Large intestine (tissue), 3 donors: ENCODE measurements at regions not wholly inside any gene's neighbourhood (a gene's known extent, or its start where the extent isn't known, plus 50 kb on each side); places are given as distances from the start of the nearest gene placed in this dataset.

ENCODE experiments used
- DNase-seq, 2 donors: peaks; one replicate each; pipeline versions ENCODE4 v3.0.0 to v3.0.0-alpha.2; 2013
- H3K27ac ChIP-seq: one replicate; pipeline ENCODE4 v1.5.1; 2013; ENCODE audit warnings: low read length
- H3K27me3 ChIP-seq: 2 replicates; pipeline ENCODE4 v1.6.1; 2013; ENCODE audit warnings: low read length; ENCODE audit not compliant: control insufficient read depth, insufficient read depth
- H3K36me3 ChIP-seq: 2 replicates; pipeline ENCODE4 v1.6.1; 2013; ENCODE audit warnings: low read length; ENCODE audit not compliant: control insufficient read depth, insufficient read depth
- H3K4me1 ChIP-seq: one replicate; pipeline ENCODE4 v1.6.1; 2013; ENCODE audit warnings: low read length; ENCODE audit not compliant: control insufficient read depth, insufficient read depth
- H3K4me3 ChIP-seq: one replicate; pipeline ENCODE4 v1.5.1; 2013; ENCODE audit warnings: low read length
- H3K9me3 ChIP-seq: one replicate; pipeline ENCODE4 v1.6.1; 2013; ENCODE audit warnings: mild to moderate bottlenecking, low read depth, low read length, moderate library complexity; ENCODE audit not compliant: control insufficient read depth
- WGBS: methylation state at CpG from one replicate; pipeline ENCODE4 v1.1.5; 2013; ENCODE audit warnings: low lambda C conversion rate; ENCODE audit not compliant: insufficient coverage; 5-methylcytosine and 5-hydroxymethylcytosine counted together

GRCh38 chr12:72839696-72840095, 567.5 kb downstream of the TRHDE start:
- no peaks in the 10 kb centered on the region for H3K36me3 ChIP-seq
- H3K4me1 ChIP-seq = no peaks in the 10 kb centered on the region
- H3K27ac ChIP-seq = no peak overlapping the region
- no peak overlapping the region for H3K4me3 ChIP-seq
- DNase-seq = no peak
- WGBS = no CpG with 5 or more reads among the region's 1 CpG
- no peaks in the 10 kb centered on the region for H3K27me3 ChIP-seq
- H3K9me3 ChIP-seq = no peaks in the 10 kb centered on the region

GRCh38 chr12:72863671-72864070, 591.5 kb downstream of the TRHDE start:
- H3K27ac ChIP-seq = no peak overlapping the region
- DNase-seq = no peak
- no peaks in the 10 kb centered on the region for H3K36me3 ChIP-seq
- 67% methylated on average over 1 of the region's 2 CpGs for WGBS
- no peak overlapping the region for H3K4me3 ChIP-seq
- H3K4me1 ChIP-seq = no peaks in the 10 kb centered on the region
- H3K27me3 ChIP-seq = no peaks in the 10 kb centered on the region
- no peaks in the 10 kb centered on the region for H3K9me3 ChIP-seq

GRCh38 chr12:72865921-72866320, 593.8 kb downstream of the TRHDE start:
- no peaks in the 10 kb centered on the region for H3K27me3 ChIP-seq
- DNase-seq = no peak
- no peaks in the 10 kb centered on the region for H3K36me3 ChIP-seq
- no CpG with 5 or more reads among the region's 2 CpGs for WGBS
- no peaks in the 10 kb centered on the region for H3K4me1 ChIP-seq
- H3K27ac ChIP-seq = no peak overlapping the region
- H3K4me3 ChIP-seq = no peak overlapping the region
- no peaks in the 10 kb centered on the region for H3K9me3 ChIP-seq

GRCh38 chr12:72869024-72869423, 596.9 kb downstream of the TRHDE start:
- WGBS = no CpG with 5 or more reads among the region's 6 CpGs
- DNase-seq = no peak

GRCh38 chr12:72872238-72872887, 600.2 kb downstream of the TRHDE start:
- Histone ChIP-seq H3K27ac (no peak overlapping the region), H3K4me3 (no peak overlapping the region), H3K27me3 (no peaks in the 10 kb centered on the region), H3K9me3 (no peaks in the 10 kb centered on the region), H3K36me3 (no peaks in the 10 kb centered on the region), H3K4me1 (no peaks in the 10 kb centered on the region)
- no CpG with 5 or more reads among the region's 5 CpGs for WGBS
- DNase-seq = no peak

More at GRCh38 chr12:72869024-72869423, 596.9 kb downstream of the TRHDE start:
- Histone ChIP-seq H3K9me3 (no peaks in the 10 kb centered on the region), H3K27me3 (no peaks in the 10 kb centered on the region), H3K4me1 (no peaks in the 10 kb centered on the region), H3K27ac (no peak overlapping the region), H3K4me3 (no peak overlapping the region), H3K36me3 (no peaks in the 10 kb centered on the region)

- no peaks in the 10 kb centered on the region for H3K27me3 ChIP-seq
- H3K27ac ChIP-seq = no peak overlapping the region
- H3K4me3 ChIP-seq = no peak overlapping the region
- WGBS = 75% methylated on average over 3 of the region's 7 CpGs
- H3K4me1 ChIP-seq = no peaks in the 10 kb centered on the region
- no peaks in the 10 kb centered on the region for H3K9me3 ChIP-seq
- DNase-seq = no peak
- no peaks in the 10 kb centered on the region for H3K36me3 ChIP-seq
Observed at GRCh38 chr12:72872996-72873395, 600.8 kb downstream of the TRHDE start.

- DNase-seq = no peak
- Histone ChIP-seq H3K9me3 (no peaks in the 10 kb centered on the region), H3K27me3 (no peaks in the 10 kb centered on the region), H3K36me3 (no peaks in the 10 kb centered on the region), H3K4me1 (no peaks in the 10 kb centered on the region), H3K27ac (no peak overlapping the region), H3K4me3 (no peak overlapping the region)
Observed at GRCh38 chr12:72876092-72876491, 603.9 kb downstream of the TRHDE start.

GRCh38 chr12:72888693-72889092, 616.5 kb downstream of the TRHDE start:
- no peaks in the 10 kb centered on the region for H3K4me1 ChIP-seq
- no peaks in the 10 kb centered on the region for H3K9me3 ChIP-seq
- no peaks in the 10 kb centered on the region for H3K36me3 ChIP-seq
- DNase-seq = no peak
- WGBS = no CpG with 5 or more reads among the region's 1 CpG
- no peaks in the 10 kb centered on the region for H3K27me3 ChIP-seq
- no peak overlapping the region for H3K27ac ChIP-seq
- H3K4me3 ChIP-seq = no peak overlapping the region

- no peak overlapping the region for H3K4me3 ChIP-seq
- H3K27me3 ChIP-seq = no peaks in the 10 kb centered on the region
- DNase-seq = no peak
- no peaks in the 10 kb centered on the region for H3K36me3 ChIP-seq
- no peaks in the 10 kb centered on the region for H3K9me3 ChIP-seq
- H3K27ac ChIP-seq = no peak overlapping the region
- WGBS = no CpG with 5 or more reads among the region's 1 CpG
- H3K4me1 ChIP-seq = no peaks in the 10 kb centered on the region
Observed at GRCh38 chr12:72889791-72890190, 617.6 kb downstream of the TRHDE start.

- DNase-seq = no peak
- WGBS = no CpG with 5 or more reads among the region's 1 CpG
Observed at GRCh38 chr12:72901685-72902084, 629.5 kb downstream of the TRHDE start.

GRCh38 chr12:72925716-72926115, 653.5 kb downstream of the TRHDE start:
- WGBS = no CpG with 5 or more reads among the region's 2 CpGs
- DNase-seq = no peak
- Histone ChIP-seq H3K27me3 (no peaks in the 10 kb centered on the region), H3K4me1 (no peaks in the 10 kb centered on the region), H3K4me3 (no peak overlapping the region), H3K9me3 (no peaks in the 10 kb centered on the region), H3K36me3 (no peaks in the 10 kb centered on the region), H3K27ac (no peak overlapping the region)

More at GRCh38 chr12:72901685-72902084, 629.5 kb downstream of the TRHDE start:
- H3K9me3 ChIP-seq = no peaks in the 10 kb centered on the region
- no peaks in the 10 kb centered on the region for H3K36me3 ChIP-seq
- H3K27ac ChIP-seq = no peak overlapping the region
- no peaks in the 10 kb centered on the region for H3K4me1 ChIP-seq
- no peaks in the 10 kb centered on the region for H3K27me3 ChIP-seq
- no peak overlapping the region for H3K4me3 ChIP-seq
